Stimulated activated CD8-positive, alpha-beta memory T cell treated with anti-CD3 and anti-CD28 coated beads, Interleukin-12 subunit alpha, Interleukin-12 subunit beta, amount 100 ng/mL, for 4 hours (primary cell): ENCODE measurements at regions not wholly inside any gene's neighbourhood (a gene's known extent, or its start where the extent isn't known, plus 50 kb on each side); places are given as distances from the start of the nearest gene placed in this dataset.
"Not testable (repeated sequence)": the region's sequence is repeated elsewhere in the genome, so short reads cannot be mapped to it uniquely, and the experiment has no call there.

ENCODE experiments used
- DNase-seq: peaks from one replicate; pipeline ENCODE4 v3.0.0-alpha.2; 2020; ENCODE audit warnings: low read depth

DNA sequence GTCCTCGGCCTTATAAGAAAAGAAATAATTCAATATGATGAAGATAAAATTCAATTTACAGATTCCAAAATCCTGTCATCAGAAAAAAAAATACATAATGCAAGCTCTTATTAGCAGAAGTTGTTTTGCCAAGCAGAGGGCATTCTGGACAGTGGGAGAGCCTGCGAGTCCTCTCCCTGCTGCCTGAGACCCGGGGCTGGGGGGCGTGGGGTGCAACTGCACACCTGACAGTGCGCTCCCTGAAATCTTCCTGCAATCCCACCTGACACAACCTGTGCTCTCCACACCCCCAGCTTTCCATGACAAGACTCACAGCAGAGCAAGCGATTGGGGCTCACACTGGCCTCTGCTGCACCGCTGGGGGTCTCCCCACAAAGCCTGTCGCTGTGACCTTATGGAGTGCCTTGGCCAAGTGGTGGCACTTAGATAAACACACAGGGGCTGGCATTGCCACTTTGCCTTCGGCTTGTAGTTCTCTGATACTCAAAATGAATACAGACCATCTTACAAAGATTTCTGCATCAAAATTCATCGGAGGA lies 130.3 kb upstream of the PDE10A start:
- no peak for DNase-seq

GRCh38 chr6:165791876-165792437 lies 128.9 kb upstream of the PDE10A start:
- DNase-seq: no peak

DNA sequence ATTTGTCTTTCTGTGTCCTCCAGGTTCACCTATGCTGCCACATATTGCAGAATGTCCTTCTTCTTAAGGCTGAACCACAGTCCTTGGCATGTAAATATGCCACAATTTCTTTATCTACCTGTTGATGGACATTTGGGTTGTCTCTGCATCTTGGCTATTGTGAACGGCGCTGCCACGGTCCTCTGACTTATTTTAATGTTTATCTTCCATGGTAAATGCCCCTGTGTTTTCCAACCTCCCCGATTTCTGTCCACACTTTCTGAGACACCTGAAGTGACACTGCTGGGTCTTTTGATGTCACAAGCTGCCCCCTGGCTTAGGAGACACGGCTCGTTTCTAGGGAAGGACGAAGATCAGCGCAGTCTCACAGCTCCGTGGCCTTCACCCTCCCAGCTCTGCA lies 128.3 kb upstream of the PDE10A start:
- DNase-seq: no peak

GRCh38 chr6:165782812-165783211 lies 119.8 kb upstream of the PDE10A start:
- no peak for DNase-seq

- DNase-seq: no peak
Observed at GRCh38 chr6:165782134-165782533, 119.1 kb upstream of the PDE10A start.

DNA sequence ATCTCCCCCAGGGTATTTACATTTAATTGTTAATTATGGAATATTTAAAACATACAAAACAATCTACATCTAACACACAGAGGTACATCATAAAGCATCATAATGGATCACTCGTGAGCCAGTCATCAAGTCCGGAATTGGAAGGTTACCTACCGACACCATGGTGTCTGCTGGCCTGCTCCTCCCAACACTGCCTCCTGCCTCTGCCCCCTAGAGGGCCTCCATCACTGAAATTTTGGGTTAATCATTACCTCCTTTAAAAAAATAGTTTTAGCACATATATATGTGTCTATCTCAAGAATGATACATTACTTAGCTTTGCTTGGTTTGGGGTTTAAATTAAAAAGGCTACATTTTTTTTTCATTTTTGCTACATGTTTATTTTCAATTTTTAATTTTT lies 114.6 kb upstream of the PDE10A start:
- no peak for DNase-seq

GRCh38 chr6:165776691-165777090 lies 113.7 kb upstream of the PDE10A start:
- DNase-seq: no peak

DNA sequence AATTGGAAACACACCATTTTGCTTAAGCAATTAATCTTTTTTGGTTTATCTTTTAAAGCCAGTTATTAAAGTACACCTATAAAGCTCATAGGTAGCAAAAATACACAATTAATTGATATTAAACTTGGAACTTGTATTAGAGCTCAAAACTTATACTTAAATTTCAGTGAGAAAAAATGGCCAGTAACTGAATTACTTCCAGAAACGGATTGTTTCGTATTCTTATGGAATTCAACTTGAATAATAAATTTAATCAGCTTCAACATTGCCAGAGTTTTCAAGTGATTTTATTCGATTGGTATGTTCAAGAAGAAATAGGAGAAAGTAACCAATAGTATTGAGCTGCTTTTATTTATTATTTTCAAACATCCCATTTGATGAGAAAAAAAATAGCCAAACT lies 112.7 kb upstream of the PDE10A start:
- no peak for DNase-seq

- DNase-seq: no peak
Observed at GRCh38 chr6:165774903-165775601, 112.0 kb upstream of the PDE10A start.

GRCh38 chr6:165770397-165771082 lies 107.5 kb upstream of the PDE10A start:
- DNase-seq: no peak

- DNase-seq: no peak
Observed at GRCh38 chr6:165769884-165770283, 106.8 kb upstream of the PDE10A start.

- DNase-seq: no peak
Observed at GRCh38 chr6:165769401-165769800, 106.4 kb upstream of the PDE10A start.

DNA sequence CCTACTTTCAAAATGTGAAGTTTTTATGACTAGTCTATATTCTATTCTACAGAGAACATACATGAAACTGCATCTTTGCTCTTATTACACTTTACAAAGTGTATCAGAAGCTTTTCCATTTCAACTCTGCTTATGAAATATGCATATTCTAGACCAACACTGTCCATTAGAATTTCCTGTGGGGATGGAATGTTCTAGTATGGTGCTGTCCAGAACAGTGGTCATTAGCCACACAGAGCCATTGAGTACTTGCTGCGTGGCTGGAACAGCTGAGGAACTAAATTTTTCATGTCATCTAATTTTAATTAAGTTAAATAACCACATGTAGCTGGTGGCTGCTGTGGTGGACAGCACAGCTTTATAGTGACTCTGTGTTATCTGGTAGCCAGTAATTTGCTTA lies 105.9 kb upstream of the PDE10A start:
- DNase-seq: no peak

GRCh38 chr6:165767228-165767627 lies 104.2 kb upstream of the PDE10A start:
- no peak for DNase-seq

GRCh38 chr6:165766457-165766856 lies 103.4 kb upstream of the PDE10A start:
- DNase-seq: no peak

- no peak for DNase-seq
Observed at GRCh38 chr6:165766026-165766425, 103.0 kb upstream of the PDE10A start.

DNA sequence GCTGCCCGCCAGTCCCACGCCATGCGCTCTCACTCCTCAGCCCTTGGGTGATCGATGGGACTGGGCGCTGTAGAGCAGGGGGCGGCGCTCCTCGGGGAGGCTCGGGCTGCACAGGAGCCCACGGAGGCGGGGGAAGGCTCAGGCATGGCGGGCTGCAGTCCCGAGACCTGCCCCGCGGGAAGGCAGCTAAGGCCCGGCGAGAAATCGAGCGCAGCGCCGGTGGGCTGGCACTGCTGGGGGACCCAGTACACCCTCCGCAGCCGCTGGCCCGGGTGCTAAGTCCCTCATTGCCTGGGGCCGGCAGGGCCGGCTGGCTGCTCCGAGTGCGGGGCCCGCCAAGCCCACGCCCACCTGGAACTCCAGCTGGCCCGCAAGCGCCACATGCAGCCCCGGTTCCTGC lies 102.2 kb upstream of the PDE10A start:
- DNase-seq: not testable (repeated sequence)

DNA sequence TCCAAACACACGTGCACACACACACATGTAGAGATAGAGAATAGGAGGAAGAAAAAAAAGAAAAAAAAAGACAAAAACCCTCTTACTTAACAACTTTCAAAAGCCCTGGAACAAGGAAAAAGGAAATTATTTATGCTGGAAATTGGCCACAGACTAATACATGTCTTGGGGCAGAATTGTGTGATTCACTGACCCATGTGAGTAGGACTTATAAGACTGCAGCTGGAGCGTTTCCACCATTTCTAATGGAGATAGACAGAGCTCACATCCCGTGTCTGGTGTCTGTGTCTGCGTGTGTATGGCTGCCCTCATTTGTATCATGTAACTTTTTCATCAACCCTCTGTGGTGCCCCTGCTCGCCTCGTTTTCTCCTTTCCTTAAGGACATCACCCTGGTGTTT lies 99.8 kb upstream of the PDE10A start:
- DNase-seq: no peak

- no peak for DNase-seq
Observed at GRCh38 chr6:165762125-165762524, 99.1 kb upstream of the PDE10A start.

DNA sequence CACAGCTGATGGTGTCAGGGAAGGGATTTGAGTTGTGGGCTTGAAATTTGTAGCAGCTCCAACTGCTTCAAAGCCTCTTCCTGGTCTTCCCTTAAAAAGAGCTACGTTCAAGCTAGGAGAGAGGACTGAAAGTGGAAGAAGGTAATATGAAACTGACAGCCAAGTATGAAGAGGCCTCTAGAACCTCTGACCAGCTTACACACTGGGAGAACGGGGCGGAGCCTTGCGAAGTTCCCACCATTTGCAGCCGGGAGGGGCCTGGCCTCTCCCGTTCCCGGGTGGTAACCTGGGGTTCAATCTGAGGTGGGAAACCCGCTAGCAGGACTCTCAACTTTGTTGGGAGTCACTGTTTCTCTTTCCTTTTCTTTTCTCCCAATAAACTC lies 97.8 kb upstream of the PDE10A start:
- DNase-seq: no peak

- DNase-seq: no peak
Observed at GRCh38 chr6:165760126-165760802, 97.2 kb upstream of the PDE10A start.

DNA sequence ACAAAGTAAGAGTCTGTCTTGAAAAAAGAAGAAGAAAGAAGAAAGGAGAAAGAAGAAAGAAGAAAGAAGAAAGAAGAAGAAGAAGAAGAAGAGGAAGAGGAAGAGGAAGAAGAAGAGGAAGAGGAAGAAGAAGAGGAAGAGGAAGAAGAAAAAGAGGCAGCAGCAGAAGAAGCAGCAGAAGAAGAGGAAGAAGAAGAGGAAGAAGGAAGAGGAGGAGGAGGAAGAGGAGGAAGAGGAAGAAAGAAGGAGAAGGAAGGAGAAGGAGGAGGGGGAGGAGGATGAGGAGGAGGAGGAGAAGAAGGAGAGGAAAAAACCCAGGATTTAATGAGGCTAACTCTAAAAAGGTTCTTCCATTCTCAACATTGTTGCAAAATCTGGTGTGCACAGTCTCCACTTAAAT lies 95.4 kb upstream of the PDE10A start:
- DNase-seq: no peak

DNA sequence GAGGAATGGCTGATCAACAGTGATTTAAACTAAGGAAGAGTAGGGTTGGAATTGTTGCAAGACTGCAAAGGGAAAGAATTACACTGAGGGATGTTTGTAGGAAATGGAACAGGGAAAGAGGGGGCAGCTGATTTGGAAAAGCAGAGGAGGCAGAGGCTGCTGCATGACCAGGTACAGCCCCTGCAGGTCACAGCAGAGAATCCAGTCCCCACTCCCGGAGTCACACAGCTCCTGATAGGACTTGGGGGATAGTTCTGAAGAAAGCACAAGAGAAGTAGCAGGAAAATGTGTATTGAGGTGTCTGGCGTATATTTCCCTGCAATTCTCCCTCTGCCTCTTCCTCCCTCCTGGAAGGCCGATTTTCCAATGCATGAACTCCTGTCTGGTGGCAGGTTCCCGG lies 92.5 kb upstream of the PDE10A start:
- DNase-seq: no peak
